Activated naive CD4-positive, alpha-beta T cell treated with anti-CD3 and anti-CD28 coated beads for 36 hours (primary cell): ENCODE measurements at regions not wholly inside any gene's neighbourhood (a gene's known extent, or its start where the extent isn't known, plus 50 kb on each side); places are given as distances from the start of the nearest gene placed in this dataset.

ENCODE experiments used
- CTCF ChIA-PET: fragments of 350-600 bp; sonication (Branson Sonifier 250); formaldehyde crosslinking; loops from one replicate; lab custom pipeline; 2021; ENCODE audit warnings: antibody characterized with exemption; lab: Charles Lee
- DNase-seq: peaks from one replicate; pipeline ENCODE4 v3.0.0-alpha.2; 2020
- H3K27ac Mint-ChIP-seq: one replicate; pipeline ENCODE4 v1.8.0; 2021; ENCODE audit warnings: mild to moderate bottlenecking, mixed read lengths
- H3K27me3 Mint-ChIP-seq: one replicate; pipeline ENCODE4 v1.8.0; 2021; ENCODE audit warnings: low read depth, mixed read lengths
- H3K36me3 Mint-ChIP-seq: one replicate; pipeline ENCODE4 v1.8.0; 2021; ENCODE audit warnings: low read depth, mixed read lengths
- H3K4me1 Mint-ChIP-seq: one replicate; pipeline ENCODE4 v1.8.0; 2021; ENCODE audit warnings: low read depth, mixed read lengths
- H3K4me3 Mint-ChIP-seq: one replicate; pipeline ENCODE4 v1.8.0; 2021; ENCODE audit warnings: mild to moderate bottlenecking, moderate library complexity, mixed read lengths
- H3K9me3 Mint-ChIP-seq: one replicate; pipeline ENCODE4 v1.8.0; 2021; ENCODE audit warnings: mixed read lengths
- intact Hi-C: fragments of 100-400 bp; cut with micrococcal nuclease; formaldehyde crosslinking; loops from one replicate; pipeline ENCODE4 v1.15.1; 2023

- no peak for DNase-seq
- Mint-ChIP-seq H3K4me1 (no peaks in the 10 kb centered on the region), H3K4me3 (no peak overlapping the region), H3K27ac (no peak overlapping the region), H3K27me3 (no peaks in the 10 kb centered on the region), H3K9me3 (peaks cover 2% of the 10 kb centered on the region), H3K36me3 (no peaks in the 10 kb centered on the region)
- CTCF ChIA-PET = interaction anchor here (0.9 kb wide), 1 partner anchor 213 kb away, joined by 5 read pairs; no protein-coding TSS in a partner anchor
- intact Hi-C loops = no loop called here
Measured at GRCh38 chr5:90173299-90174030, 236.1 kb downstream of the CETN3 start.

- Mint-ChIP-seq H3K27ac (no peak overlapping the region), H3K36me3 (no peaks in the 10 kb centered on the region), H3K4me3 (no peak overlapping the region), H3K9me3 (peaks cover 2% of the 10 kb centered on the region), H3K27me3 (no peaks in the 10 kb centered on the region), H3K4me1 (no peaks in the 10 kb centered on the region)
- DNase-seq = no peak
- intact Hi-C loops = no loop called here
- CTCF ChIA-PET = no interaction called here
Measured at GRCh38 chr5:90171466-90171865, 238.1 kb downstream of the CETN3 start.

GRCh38 chr5:90170261-90170660 is 239.3 kb downstream of the CETN3 start:
- CTCF ChIA-PET = no interaction called here
- H3K4me1 Mint-ChIP-seq = no peaks in the 10 kb centered on the region
- intact Hi-C loops = no loop called here
- no peak overlapping the region for H3K4me3 Mint-ChIP-seq
- no peaks in the 10 kb centered on the region for H3K27me3 Mint-ChIP-seq
- H3K9me3 Mint-ChIP-seq = no peaks in the 10 kb centered on the region
- H3K27ac Mint-ChIP-seq = no peak overlapping the region
- no peak for DNase-seq
- no peaks in the 10 kb centered on the region for H3K36me3 Mint-ChIP-seq

GRCh38 chr5:90169078-90169477 is 240.5 kb downstream of the CETN3 start:
- H3K4me1 Mint-ChIP-seq = no peaks in the 10 kb centered on the region
- no peaks in the 10 kb centered on the region for H3K27me3 Mint-ChIP-seq
- no peak overlapping the region for H3K4me3 Mint-ChIP-seq
- H3K27ac Mint-ChIP-seq = no peak overlapping the region
- no peaks in the 10 kb centered on the region for H3K9me3 Mint-ChIP-seq
- H3K36me3 Mint-ChIP-seq = no peaks in the 10 kb centered on the region
- intact Hi-C loops = no loop called here
- CTCF ChIA-PET = no interaction called here
- DNase-seq = no peak

- H3K27me3 Mint-ChIP-seq = no peaks in the 10 kb centered on the region
- H3K4me3 Mint-ChIP-seq = no peak overlapping the region
- no peak for DNase-seq
- H3K27ac Mint-ChIP-seq = no peak overlapping the region
- H3K4me1 Mint-ChIP-seq = no peaks in the 10 kb centered on the region
- no peaks in the 10 kb centered on the region for H3K9me3 Mint-ChIP-seq
- intact Hi-C loops = no loop called here
- CTCF ChIA-PET = no interaction called here
- H3K36me3 Mint-ChIP-seq = no peaks in the 10 kb centered on the region
Measured at GRCh38 chr5:90168399-90168798, 241.2 kb downstream of the CETN3 start.

GRCh38 chr5:90166816-90167215 is 242.7 kb downstream of the CETN3 start:
- Mint-ChIP-seq H3K4me1 (no peaks in the 10 kb centered on the region), H3K36me3 (no peaks in the 10 kb centered on the region), H3K27me3 (no peaks in the 10 kb centered on the region), H3K9me3 (no peaks in the 10 kb centered on the region), H3K4me3 (no peak overlapping the region), H3K27ac (no peak overlapping the region)
- intact Hi-C loops = no loop called here
- no peak for DNase-seq
- CTCF ChIA-PET = interaction anchor here (0.7 kb wide), 1 partner anchor 55 kb away, joined by 3 read pairs; no protein-coding TSS in a partner anchor

GRCh38 chr5:90162324-90162723 is 247.2 kb downstream of the CETN3 start:
- Mint-ChIP-seq H3K36me3 (no peaks in the 10 kb centered on the region), H3K4me1 (no peaks in the 10 kb centered on the region), H3K9me3 (no peaks in the 10 kb centered on the region), H3K27ac (no peak overlapping the region), H3K4me3 (no peak overlapping the region), H3K27me3 (no peaks in the 10 kb centered on the region)
- intact Hi-C loops = no loop called here
- DNase-seq = no peak
- CTCF ChIA-PET = no interaction called here

GRCh38 chr5:90161414-90161813 is 248.1 kb downstream of the CETN3 start:
- no peak overlapping the region for H3K4me3 Mint-ChIP-seq
- no peaks in the 10 kb centered on the region for H3K9me3 Mint-ChIP-seq
- no peaks in the 10 kb centered on the region for H3K4me1 Mint-ChIP-seq
- DNase-seq = no peak
- CTCF ChIA-PET = no interaction called here
- H3K27ac Mint-ChIP-seq = no peak overlapping the region
- intact Hi-C loops = no loop called here
- H3K27me3 Mint-ChIP-seq = no peaks in the 10 kb centered on the region
- H3K36me3 Mint-ChIP-seq = no peaks in the 10 kb centered on the region

- Mint-ChIP-seq H3K36me3 (no peaks in the 10 kb centered on the region), H3K4me3 (no peak overlapping the region), H3K9me3 (no peaks in the 10 kb centered on the region), H3K27me3 (no peaks in the 10 kb centered on the region), H3K27ac (no peak overlapping the region), H3K4me1 (no peaks in the 10 kb centered on the region)
- no peak for DNase-seq
- CTCF ChIA-PET = no interaction called here
- intact Hi-C loops = no loop called here
Measured at GRCh38 chr5:90158131-90158530, 251.4 kb downstream of the CETN3 start.

- Mint-ChIP-seq H3K4me1 (no peaks in the 10 kb centered on the region), H3K36me3 (no peaks in the 10 kb centered on the region), H3K9me3 (peaks cover 7% of the 10 kb centered on the region), H3K27me3 (no peaks in the 10 kb centered on the region), H3K4me3 (no peak overlapping the region), H3K27ac (no peak overlapping the region)
- CTCF ChIA-PET = interaction anchor here (1.2 kb wide), 1 partner anchor 112 kb away, joined by 3 read pairs; no protein-coding TSS in a partner anchor
- DNase-seq = no peak
- intact Hi-C loops = no loop called here
Measured at GRCh38 chr5:90153031-90153430, 256.5 kb downstream of the CETN3 start.

GRCh38 chr5:90144625-90145327 is 264.8 kb downstream of the CETN3 start:
- H3K9me3 Mint-ChIP-seq = peaks cover 5% of the 10 kb centered on the region
- intact Hi-C loops = no loop called here
- no peak for DNase-seq
- no peaks in the 10 kb centered on the region for H3K36me3 Mint-ChIP-seq
- no peak overlapping the region for H3K27ac Mint-ChIP-seq
- no peak overlapping the region for H3K4me3 Mint-ChIP-seq
- H3K4me1 Mint-ChIP-seq = no peaks in the 10 kb centered on the region
- CTCF ChIA-PET = no interaction called here
- H3K27me3 Mint-ChIP-seq = no peaks in the 10 kb centered on the region

GRCh38 chr5:90142541-90142940 is 267.0 kb downstream of the CETN3 start:
- no peak overlapping the region for H3K27ac Mint-ChIP-seq
- intact Hi-C loops = no loop called here
- no peak for DNase-seq
- H3K9me3 Mint-ChIP-seq = no peaks in the 10 kb centered on the region
- H3K4me1 Mint-ChIP-seq = no peaks in the 10 kb centered on the region
- no peaks in the 10 kb centered on the region for H3K27me3 Mint-ChIP-seq
- no peak overlapping the region for H3K4me3 Mint-ChIP-seq
- H3K36me3 Mint-ChIP-seq = no peaks in the 10 kb centered on the region
- CTCF ChIA-PET = no interaction called here

- H3K36me3 Mint-ChIP-seq = no peaks in the 10 kb centered on the region
- no peak overlapping the region for H3K4me3 Mint-ChIP-seq
- H3K4me1 Mint-ChIP-seq = no peaks in the 10 kb centered on the region
- intact Hi-C loops = no loop called here
- no peaks in the 10 kb centered on the region for H3K9me3 Mint-ChIP-seq
- CTCF ChIA-PET = no interaction called here
- no peaks in the 10 kb centered on the region for H3K27me3 Mint-ChIP-seq
- H3K27ac Mint-ChIP-seq = no peak overlapping the region
- DNase-seq = no peak
Measured at GRCh38 chr5:90141984-90142383, 267.6 kb downstream of the CETN3 start.
